Epidermal melanocyte (primary cell): ENCODE measurements at regions not wholly inside any gene's neighbourhood (a gene's known extent, or its start where the extent isn't known, plus 50 kb on each side); places are given as distances from the start of the nearest gene placed in this dataset.
A peak's percentile ranks its signal among the peaks of the same experiment; 100 is the strongest.

ENCODE experiments used
- DNase-seq: peaks from one replicate; pipeline ENCODE4 v3.0.0; 2011; ENCODE audit warnings: low spot score; ENCODE audit not compliant: insufficient read length

DNA sequence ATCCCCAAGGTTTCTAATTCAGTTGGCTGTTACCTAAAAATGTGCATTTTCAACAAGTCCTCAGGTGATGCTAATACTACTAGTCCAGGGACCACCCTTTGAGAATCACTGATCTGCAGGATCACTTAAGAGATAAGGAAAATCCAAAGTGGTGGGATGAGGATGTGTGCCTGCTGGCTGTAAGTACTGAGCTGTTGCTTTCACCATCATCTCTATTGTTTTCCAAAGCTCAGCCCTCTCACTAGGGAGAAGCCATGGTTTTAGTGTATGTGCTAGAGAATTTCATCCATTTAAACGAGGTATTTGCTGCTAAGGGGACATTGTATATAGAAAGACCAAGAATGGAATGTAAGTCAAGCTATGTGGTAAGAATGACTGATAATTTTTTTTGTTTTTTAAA, 202.3 kb downstream of the KIF21A start:
- no peak for DNase-seq

DNA sequence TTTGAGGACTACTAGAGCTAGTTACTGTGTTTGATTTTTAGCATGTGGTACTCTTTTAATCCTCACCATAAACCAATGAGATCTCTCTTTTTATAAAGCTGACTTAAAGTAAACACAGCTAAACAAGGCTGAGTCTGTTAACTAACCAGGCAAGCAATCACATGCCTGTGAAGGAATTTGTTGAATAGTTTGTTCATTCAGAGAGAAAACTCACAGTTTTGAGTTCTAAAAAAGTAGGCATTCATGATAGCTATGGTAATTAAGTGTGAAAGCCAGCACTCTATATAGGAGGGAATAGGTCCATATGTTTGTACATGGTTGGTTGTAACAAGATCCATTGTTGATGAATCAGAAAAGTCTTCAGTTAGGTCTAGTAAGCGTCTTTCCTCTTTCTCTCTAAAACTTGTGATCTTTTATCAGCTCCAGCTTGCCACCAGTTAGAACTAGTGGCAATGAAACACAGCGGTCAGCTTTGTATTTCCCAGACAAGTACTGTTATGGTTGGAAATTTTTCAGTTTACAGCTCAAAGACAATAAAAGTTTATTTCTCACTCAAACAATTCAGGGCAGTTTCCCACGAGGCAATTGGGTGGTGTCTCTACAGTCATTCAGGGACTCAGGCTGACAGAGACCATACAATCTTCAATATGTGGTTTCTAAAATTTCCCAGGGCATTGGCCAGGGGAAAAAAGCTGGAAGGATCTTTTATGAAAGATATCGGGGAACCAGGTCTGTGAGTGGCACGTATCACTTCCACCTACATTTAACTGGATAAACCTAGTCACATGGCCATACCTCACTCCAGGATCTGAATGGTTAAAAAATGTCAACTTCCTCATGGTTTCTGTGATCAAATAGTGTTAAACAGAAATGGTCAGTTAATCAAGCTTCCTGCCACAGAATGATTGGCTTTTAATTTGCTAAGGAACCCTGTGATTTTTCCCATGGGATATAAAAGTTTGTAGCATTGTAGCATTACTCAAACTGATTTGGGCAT, 203.1 kb downstream of the KIF21A start:
- DNase-seq: peak; percentile 54

DNA sequence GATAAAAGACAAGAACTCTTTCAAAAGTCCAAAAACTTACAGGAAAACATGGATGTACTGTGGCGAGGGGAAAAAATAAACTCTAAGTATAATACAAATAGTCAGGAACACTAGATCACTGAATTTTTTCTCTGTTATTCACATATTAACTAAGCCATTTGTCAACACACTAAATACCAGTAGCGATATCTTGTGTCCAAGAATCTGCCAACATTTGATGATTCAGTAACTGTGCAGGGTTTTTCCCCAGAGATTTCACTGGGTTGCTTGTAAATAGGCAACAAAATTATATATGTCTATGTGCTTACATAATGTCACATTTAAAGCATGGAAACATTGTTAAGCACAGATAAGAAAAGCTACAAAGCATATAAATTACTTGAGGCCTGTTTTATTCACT, 205.9 kb downstream of the KIF21A start:
- DNase-seq: no peak

DNA sequence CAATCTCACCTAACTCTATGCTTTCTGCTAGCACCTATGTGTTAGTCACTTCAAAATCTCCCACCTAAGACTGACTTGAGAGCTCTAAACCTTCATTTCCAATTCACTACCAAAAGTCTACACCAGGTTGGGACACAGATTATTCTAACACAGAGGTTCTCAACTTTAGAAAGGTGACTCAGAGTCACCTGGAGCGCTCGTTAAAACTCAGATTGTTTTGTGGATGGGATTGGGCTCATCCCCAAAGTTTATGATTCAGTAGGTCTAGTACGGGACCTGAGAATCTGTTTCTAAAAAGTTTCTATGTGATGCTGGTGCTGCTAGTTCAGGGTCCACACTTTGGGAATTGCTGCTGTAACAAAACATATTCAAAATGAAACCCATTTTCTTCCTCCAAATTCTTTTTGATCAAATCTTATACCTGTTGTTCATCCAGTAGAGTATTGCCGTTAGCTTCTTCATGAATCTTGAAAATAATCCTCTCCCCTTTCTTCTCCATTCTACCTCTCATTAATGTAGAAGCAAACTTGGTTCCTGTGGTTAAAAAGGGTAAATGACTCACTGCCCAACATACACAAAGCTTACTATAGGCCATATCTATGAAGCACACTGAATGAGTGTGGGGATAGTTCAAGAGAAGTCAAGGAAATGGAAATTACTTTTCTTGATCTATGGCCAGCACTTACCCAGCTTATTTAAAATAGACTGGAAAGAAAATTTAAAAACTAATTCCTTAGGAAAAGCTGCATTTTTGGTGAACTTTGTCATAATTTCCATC, 206.7 kb downstream of the KIF21A start:
- DNase-seq: no peak

DNA sequence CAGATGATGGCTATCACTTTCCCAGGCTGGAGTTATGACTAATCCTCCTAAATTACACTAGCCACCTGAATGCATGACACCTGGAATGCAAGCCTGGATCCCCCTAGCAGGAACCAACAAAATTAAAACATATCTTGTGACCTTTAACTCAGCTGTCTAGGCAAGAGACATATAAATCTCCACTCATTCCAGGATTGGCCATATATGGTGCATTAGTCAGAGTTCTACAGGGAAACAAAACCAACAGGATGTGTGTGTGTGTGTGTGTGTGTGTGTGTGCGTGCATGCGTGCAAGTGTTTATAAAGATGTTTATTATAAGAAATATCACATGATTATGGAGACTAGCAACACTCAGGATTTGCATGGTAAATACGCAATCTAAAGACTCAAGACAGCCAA, 212.8 kb downstream of the KIF21A start:
- no peak for DNase-seq

DNA sequence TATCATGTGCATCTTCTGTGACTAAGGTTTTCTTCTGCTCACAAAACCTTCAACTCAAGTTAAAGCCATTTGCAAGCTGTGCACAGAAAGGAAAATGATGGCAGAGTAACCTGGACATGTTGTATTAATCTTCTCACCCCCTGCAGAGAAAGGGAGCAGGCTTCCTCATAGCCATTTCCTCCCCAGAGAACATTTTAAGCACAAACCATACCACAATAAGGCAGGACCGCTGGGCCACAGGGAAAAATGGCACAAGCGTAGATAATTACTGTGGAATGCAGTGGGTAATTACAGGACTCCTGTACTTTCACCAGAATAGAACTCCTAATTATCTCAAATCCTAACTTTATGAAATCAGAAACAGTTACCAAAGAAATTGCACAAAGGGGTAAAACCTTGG, 215.7 kb downstream of the KIF21A start:
- DNase-seq: no peak

DNA sequence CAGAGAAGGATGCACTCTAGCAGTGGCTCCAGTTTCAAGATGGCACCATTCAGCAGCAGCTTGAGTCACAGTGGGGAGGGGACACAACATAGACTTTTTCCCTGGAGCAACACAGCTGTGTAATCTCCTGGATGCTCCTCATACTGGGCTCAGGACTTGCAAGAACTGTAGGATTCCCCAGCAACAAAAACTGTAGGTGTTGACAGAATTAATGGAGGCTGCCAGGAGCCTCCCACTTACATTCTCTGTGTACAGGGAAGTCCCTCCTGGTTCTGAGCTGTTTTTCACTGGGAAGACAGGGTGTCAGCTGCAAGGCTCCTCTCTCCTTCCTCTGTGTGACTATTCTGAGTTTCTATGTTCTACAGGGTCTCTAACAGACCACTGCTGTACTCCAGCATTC, 217.9 kb downstream of the KIF21A start:
- DNase-seq: no peak

DNA sequence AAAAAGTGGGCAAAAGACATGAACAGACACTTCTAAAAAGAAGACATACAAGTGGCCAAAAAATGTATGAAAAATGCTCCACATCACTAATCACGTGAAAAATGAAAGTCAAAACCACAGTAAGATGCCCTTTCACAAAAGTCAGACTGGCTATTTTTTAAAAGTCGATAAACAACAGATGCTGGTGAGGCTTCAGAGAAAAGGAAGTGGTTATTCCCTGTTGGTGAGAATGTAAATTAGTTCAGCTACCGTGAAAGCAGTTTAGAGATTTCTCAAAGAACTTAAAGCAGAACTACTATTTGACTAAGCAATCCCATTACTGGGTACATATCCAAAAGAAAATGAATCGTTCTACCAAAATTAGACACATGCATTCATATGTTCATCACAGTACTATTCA, 237.0 kb downstream of the KIF21A start:
- DNase-seq: no peak

DNA sequence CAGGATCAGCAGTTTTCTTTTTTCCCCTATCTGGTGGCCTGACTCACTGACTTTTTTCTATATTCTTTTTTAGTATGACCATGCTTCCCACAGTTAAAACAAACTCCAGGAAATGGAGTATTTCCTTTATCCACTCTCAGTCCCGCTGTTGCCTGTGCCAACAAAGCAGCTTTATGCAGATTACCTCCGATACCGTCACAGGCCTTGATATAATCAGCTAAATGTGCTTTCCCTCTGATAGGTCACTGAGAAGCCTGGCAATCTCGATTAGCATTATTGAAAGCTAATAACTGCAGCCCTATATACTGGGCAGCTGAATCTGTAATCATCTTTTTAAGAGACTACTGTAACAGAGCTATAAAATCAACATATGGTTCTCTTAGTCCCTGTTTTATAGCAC, 243.6 kb downstream of the KIF21A start:
- DNase-seq: no peak

DNA sequence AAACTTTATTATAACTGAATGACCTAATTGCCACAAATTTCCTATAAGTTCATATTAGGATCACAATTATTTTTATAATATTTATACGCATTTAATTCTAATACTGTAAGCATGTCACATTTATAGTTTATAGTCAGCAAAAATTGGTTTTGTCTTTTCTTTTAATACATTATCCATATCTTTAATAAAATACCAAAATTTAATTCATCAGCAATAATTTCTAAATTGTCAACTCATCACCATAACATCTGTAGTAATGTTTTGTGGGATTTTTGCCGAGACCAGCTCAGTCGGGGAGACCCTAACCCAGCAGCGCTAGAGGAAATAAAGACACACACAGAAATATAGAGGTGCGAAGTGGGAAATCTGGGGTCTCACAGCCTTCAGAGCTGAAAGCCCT, 254.2 kb downstream of the KIF21A start:
- DNase-seq: no peak

DNA sequence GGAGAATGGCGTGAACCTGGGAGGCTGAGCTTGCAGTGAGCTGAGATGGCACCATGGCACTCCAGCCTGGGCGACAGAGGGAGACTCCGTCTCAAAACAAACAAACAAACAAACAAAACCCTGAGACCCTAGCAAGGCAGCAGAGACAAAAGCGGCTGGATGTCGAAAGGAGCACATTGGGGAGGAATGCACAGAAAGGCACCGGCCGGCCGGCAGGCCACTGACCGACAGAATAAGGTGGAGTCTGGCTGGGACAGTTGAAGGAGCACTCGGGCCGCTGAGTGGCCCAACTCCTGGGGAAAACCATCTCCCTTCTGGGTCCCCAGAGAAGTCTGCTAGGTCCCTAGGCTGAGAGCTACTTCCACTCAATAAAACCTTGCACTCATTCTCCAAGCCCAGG, 256.2 kb downstream of the KIF21A start:
- DNase-seq: no peak

DNA sequence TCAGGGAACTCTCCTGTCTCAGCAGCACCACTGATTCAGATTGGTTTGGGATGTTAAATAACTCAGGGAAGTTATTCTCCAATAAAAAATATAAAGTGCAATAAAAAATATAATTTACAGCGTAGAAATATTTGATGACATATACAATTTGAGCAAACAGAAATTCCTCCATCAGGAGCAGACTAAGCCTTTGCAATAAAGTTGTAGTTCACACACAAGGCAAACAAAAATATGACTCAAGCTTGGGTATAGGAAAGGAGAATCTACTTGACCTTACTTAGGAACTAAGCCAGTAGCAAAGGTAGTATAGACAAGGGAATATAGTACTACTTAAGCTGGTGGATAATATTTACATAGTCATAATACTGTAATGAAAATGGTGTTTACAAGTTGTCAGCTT, 264.1 kb downstream of the KIF21A start:
- DNase-seq: no peak

DNA sequence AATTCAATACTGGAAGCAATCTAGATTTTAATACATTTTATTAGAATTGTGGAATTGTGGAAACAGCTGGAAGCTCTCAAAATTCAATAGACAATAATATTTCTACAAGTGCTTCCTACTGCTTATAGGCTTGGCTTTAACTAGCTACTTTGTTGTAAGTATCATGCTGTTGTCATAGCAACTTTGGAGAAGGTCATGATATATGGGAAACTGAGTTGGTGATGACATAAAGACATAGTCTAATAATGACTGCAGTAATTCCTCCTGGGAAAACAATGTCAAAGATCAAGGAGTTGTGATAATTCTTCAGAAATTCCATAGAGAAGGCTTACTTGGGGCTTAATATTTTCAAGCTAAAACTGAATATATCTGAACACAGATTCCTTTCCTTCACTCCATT, 266.6 kb downstream of the KIF21A start:
- DNase-seq: no peak

DNA sequence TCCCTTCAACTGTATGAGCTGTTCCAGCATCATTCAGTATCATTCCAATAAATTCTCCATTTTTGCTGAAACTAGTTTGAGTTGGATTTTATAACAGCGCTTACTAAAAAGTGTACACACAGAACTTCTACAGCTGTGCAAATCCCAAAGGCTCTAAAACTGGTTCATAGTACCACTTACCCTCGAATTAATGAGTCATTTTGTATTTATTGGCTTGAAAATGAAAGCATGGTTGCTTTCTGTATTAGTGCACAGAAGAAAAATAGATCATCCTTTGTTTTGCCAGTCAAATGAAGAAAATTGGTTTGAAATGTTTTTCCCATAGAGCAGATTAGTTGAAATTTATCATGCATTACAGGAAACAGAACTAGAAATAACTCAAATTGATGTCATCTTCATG, 268.3 kb upstream of the CPNE8 start:
- DNase-seq: no peak

DNA sequence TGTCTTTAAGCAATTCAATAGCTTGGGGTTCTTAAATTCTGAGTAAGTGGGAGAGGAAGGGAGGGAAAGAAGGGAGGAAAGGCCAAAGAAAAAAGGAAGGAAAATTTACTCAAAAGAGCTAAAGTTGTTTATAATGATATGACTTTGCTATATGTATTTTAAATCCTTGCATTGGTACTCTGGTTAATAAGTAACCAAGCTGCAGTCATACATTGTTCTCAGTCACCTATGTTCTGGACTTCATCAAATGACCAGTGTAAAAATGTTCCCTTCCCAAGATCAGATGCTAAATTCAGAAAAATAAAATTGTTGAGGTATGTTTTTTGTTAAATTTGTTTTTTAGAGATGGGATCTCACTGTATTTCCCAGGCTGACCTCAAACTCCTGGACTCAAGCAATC, 259.9 kb upstream of the CPNE8 start:
- DNase-seq: no peak

DNA sequence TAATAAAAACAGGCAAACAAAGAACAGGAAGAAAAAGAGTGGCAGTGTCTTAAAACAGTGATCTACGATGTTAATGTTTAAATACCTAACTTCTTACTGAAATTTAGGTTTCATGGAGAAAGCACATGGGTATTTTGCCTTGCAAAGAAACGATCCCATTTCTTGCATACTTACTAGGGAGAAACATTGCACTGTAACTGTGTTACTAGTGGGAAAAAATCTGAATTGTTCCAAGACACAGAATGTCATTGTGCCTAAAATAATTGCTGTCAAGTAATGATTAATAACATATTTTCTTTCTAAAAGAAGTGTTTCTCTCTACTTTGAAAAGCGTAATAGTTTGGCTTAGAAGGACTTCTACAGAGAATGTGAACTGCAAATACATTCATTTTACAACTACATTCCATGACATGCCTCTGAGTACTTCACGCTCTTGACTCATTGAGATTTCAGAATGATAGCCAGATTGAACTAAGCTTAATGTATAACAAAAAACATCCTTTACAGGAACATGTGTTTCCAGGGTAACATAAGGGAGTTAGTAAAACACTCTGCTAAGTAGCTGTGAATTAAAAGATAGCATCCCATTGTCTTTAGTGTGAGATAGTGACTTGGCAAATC, 256.2 kb upstream of the CPNE8 start:
- DNase-seq: no peak

DNA sequence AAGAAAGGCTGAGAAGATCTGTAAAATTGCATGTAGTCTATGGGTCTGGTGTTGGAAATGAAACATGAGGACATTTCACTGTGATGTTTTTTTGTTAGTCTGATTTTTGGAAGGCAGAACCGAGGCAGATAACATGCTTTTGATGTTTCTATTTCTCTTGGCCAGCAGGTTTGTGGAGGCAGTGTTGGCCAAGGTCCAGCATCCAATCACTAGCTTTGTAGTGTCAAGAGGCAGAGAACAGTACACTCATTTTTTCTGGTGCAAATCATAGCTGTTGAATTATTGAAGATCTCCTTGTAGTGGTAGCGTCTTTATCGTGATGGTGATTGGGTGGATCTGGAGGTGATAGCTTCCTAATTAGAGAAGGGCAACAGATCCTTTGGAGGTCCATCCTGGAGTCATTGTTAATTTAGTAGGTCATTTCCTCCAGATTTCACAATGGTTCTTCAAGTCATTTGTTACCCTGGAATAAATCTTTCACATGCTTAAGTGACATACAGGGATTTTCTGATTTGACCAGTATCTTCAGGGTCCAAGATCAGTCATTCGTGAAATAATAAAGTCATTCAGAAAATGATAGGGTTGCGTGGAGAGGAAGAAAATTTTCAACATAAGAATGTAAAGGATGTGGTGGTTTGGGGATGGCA, 252.4 kb upstream of the CPNE8 start:
- DNase-seq: no peak

DNA sequence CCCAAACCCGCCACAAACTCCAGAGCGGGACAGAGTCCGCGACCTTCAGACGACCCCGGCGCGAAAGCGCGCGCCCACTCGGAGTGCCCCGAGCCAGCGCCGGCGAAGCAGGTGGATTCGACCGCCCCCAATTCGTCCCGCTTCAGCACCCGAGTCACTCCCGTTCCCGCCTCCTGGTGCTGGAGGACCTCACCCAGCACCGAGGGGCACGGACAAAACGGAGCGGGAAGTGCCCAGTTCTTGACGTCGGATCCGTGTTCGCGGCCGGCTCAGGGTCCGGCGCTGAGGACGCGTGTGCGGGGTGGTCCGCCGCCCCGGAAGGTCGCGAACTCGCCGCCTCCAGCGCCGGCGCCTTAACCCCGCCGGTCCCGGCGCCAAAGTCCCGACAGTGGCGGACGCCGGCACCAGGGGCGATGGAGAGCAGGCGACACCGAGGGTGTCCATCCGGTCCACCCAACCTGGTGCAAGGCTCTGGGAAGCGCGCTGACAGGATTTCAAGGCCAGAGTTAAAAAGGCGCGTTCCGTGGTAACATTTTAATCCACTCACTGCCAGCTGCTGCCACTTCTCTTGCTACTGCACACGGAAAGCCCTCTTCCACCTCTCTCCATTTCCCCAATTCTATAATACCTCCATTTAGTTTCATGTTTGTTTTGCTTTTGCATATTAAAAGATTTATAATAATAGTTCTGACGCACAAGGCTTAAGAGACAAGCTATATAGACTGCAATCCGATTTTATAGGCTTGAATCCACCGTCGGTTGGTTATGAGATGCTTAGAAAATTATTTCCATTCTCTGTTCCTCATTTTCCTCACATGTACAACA, 240.0 kb upstream of the CPNE8 start:
- DNase-seq: peak; percentile 32

DNA sequence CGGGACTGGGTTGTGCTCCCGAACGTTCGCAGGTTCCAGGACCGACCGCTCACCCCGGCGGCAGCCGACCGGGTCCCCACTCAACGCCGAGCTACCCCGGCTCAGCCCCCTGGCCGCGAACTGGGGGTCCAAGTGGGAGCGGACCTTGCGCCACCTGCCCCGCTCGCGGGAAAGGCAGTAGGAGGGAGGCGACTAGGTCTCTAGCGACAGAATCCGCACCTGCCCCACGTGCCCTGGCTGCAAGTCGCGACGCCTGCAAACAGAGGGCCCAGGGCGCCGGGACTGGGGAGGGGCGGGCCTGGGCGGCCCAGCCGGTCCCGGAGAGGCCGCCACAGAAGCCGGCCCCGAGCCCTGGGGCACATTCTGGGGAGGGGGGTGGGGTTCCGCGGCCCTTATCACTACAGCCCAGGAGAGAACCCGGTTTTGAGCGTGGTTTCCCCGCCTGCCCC, 239.2 kb upstream of the CPNE8 start:
- no peak for DNase-seq

DNA sequence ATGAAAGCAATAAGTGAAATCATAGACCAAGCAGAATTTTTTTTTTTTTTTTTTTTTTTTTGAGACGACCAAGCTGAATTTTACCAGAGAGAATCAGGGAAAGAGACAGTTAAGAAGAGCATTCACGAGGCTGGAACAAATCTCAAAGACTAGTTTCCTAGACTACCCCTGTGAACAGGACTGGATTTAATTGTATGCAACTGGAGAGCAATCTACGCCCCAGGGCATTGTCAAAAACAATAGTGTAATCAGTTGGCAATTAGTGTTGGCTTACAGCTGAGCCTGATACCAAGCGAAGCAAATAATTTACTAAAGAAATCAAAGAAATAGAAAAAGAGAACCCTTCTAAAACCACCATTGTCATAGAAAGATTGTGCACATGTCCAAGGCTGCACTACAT, 232.9 kb upstream of the CPNE8 start:
- no peak for DNase-seq

DNA sequence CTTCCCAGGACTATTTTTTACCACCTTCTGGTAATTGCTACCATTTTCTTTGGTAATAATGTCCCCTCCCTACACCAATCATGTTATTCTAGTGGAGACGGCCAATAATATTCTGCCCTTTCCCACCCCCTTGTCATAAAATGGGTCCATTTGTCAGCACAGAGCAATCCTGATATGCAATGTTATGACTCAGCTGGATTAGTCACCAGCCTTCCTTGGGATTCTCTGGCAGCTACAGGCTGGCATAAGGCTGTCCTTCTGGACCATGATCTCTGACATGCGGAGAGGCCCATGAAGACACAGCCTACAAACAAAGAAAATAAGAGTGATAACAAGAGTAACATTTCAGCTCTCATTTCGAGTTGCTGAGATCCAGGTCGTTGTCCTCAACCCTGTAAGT, 222.0 kb upstream of the CPNE8 start:
- no peak for DNase-seq
